ENCODE measurements at regions not wholly inside any gene's neighbourhood (a gene's known extent, or its start where the extent isn't known, plus 50 kb on each side); places are given as distances from the start of the nearest gene placed in this dataset.

GRCh38 chr4:180909279-180909678 is 1333.9 kb upstream of the TENM3 start:
- ChIA-PET POLR2A (ENCODE audit: low non-redundant PET) (no interaction called here), CTCF (no interaction called here)
- intact Hi-C loops (cut with micrococcal nuclease; ENCODE audit: unreplicated experiment) = no loop called here
- Histone ChIP-seq H3K4me3 (ENCODE audit: low read depth, low read length, poor library complexity, severe bottlenecking) (no peak overlapping the region), H3K9me3 (ENCODE audit: low read depth, low read length, poor library complexity, severe bottlenecking) (no peaks in the 10 kb centered on the region), H3K4me1 (ENCODE audit: insufficient read depth, low read length, poor library complexity, severe bottlenecking) (no peaks in the 10 kb centered on the region), H3K36me3 (ENCODE audit: insufficient read depth, low read length, poor library complexity, severe bottlenecking) (no peaks in the 10 kb centered on the region), H3K27me3 (replicated peaks; ENCODE audit: insufficient read depth, low read depth, low read length, poor library complexity) (no peaks in the 10 kb centered on the region), H3K27ac (ENCODE audit: low read depth, low read length, poor library complexity, severe bottlenecking) (no peak overlapping the region)
- peak; percentile 37 for DNase-seq (ENCODE audit: low spot score)
- BruUV-seq (replicated peaks) = no TSS peak
- TF ChIP-seq EZH2 (IDR thresholded peaks at IDR 0.05; ENCODE audit: borderline replicate concordance, low read depth, low read length, poor library complexity, severe bottlenecking) (no peak), CTCF (conservative IDR thresholded peaks at IDR 0.05; ENCODE audit: low read depth, low read length) (peak; percentile 60)

- Histone ChIP-seq H3K27ac (ENCODE audit: low read depth, low read length, poor library complexity, severe bottlenecking) (no peak overlapping the region), H3K27me3 (replicated peaks; ENCODE audit: insufficient read depth, low read depth, low read length, poor library complexity) (no peaks in the 10 kb centered on the region), H3K4me1 (ENCODE audit: insufficient read depth, low read length, poor library complexity, severe bottlenecking) (no peaks in the 10 kb centered on the region), H3K9me3 (ENCODE audit: low read depth, low read length, poor library complexity, severe bottlenecking) (no peaks in the 10 kb centered on the region), H3K36me3 (ENCODE audit: insufficient read depth, low read length, poor library complexity, severe bottlenecking) (no peaks in the 10 kb centered on the region), H3K4me3 (ENCODE audit: low read depth, low read length, poor library complexity, severe bottlenecking) (no peak overlapping the region)
- TF ChIP-seq EZH2 (IDR thresholded peaks at IDR 0.05; ENCODE audit: borderline replicate concordance, low read depth, low read length, poor library complexity, severe bottlenecking) (no peak), CTCF (conservative IDR thresholded peaks at IDR 0.05; ENCODE audit: low read depth, low read length) (no peak)
- ChIA-PET POLR2A (ENCODE audit: low non-redundant PET) (no interaction called here), CTCF (no interaction called here)
- no TSS peak for BruUV-seq (replicated peaks)
- intact Hi-C loops (cut with micrococcal nuclease; ENCODE audit: unreplicated experiment) = no loop called here
- DNase-seq (ENCODE audit: low spot score) = no peak
Measured at GRCh38 chr4:180913750-180914149, 1329.5 kb upstream of the TENM3 start.

- TF ChIP-seq CTCF (conservative IDR thresholded peaks at IDR 0.05; ENCODE audit: low read depth, low read length) = no peak
- no peak for TF ChIP-seq EZH2 (IDR thresholded peaks at IDR 0.05; ENCODE audit: borderline replicate concordance, low read depth, low read length, poor library complexity, severe bottlenecking)
- BruUV-seq (replicated peaks) = no TSS peak
- H3K27me3 ChIP-seq (replicated peaks; ENCODE audit: insufficient read depth, low read depth, low read length, poor library complexity) = no peaks in the 10 kb centered on the region
- CTCF ChIA-PET = no interaction called here
- no peaks in the 10 kb centered on the region for H3K36me3 ChIP-seq (ENCODE audit: insufficient read depth, low read length, poor library complexity, severe bottlenecking)
- DNase-seq (ENCODE audit: low spot score) = no peak
- intact Hi-C loops (cut with micrococcal nuclease; ENCODE audit: unreplicated experiment) = no loop called here
- H3K9me3 ChIP-seq (ENCODE audit: low read depth, low read length, poor library complexity, severe bottlenecking) = no peaks in the 10 kb centered on the region
- POLR2A ChIA-PET (ENCODE audit: low non-redundant PET) = no interaction called here
- no peak overlapping the region for H3K4me3 ChIP-seq (ENCODE audit: low read depth, low read length, poor library complexity, severe bottlenecking)
- H3K27ac ChIP-seq (ENCODE audit: low read depth, low read length, poor library complexity, severe bottlenecking) = no peak overlapping the region
- no peaks in the 10 kb centered on the region for H3K4me1 ChIP-seq (ENCODE audit: insufficient read depth, low read length, poor library complexity, severe bottlenecking)
Measured at GRCh38 chr4:180923486-180923885, 1319.7 kb upstream of the TENM3 start.
